ENCODE measurements at regions not wholly inside any gene's neighbourhood (a gene's known extent, or its start where the extent isn't known, plus 50 kb on each side); places are given as distances from the start of the nearest gene placed in this dataset.

- no peak for DNase-seq (ENCODE audit: low spot score)
- H3K4me3 Mint-ChIP-seq (ENCODE audit: unreplicated experiment): no peak overlapping the region
- H3K27ac Mint-ChIP-seq (ENCODE audit: unreplicated experiment): no peak overlapping the region
- peaks cover 4% of the 10 kb centered on the region for H3K9me3 Mint-ChIP-seq (ENCODE audit: low read depth)
- no peaks in the 10 kb centered on the region for H3K36me3 Mint-ChIP-seq (ENCODE audit: low read depth)
- TF ChIP-seq CTCF (IDR thresholded peaks at IDR 0.05): no peak
- H3K27me3 Mint-ChIP-seq (ENCODE audit: low read depth): no peaks in the 10 kb centered on the region
- H3K4me1 Mint-ChIP-seq (ENCODE audit: low read depth): no peaks in the 10 kb centered on the region
Measured at GRCh38 chr5:7210549-7210948, 185.4 kb upstream of the ADCY2 start.

DNA sequence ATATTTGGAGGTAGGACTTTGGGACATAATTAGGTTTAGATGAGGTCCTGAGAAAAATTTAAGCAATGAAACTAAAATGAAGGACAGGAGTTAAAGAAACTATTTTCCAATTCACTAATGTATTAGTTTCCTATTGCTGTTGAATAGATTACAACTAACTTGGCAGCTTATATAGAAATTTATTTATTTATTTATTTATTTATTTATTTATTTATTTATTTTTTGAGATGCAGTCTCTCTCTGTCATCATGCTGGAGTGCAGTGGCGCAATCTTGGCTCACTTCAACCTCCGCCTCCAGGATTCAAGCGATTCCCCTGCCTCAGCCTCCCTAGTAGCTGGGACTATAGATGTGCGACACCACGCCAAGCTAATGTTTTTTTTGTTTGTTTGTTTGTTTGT lies 182.4 kb upstream of the ADCY2 start:
- DNase-seq (ENCODE audit: low spot score): no peak
- H3K4me1 Mint-ChIP-seq (ENCODE audit: low read depth): no peaks in the 10 kb centered on the region

DNA sequence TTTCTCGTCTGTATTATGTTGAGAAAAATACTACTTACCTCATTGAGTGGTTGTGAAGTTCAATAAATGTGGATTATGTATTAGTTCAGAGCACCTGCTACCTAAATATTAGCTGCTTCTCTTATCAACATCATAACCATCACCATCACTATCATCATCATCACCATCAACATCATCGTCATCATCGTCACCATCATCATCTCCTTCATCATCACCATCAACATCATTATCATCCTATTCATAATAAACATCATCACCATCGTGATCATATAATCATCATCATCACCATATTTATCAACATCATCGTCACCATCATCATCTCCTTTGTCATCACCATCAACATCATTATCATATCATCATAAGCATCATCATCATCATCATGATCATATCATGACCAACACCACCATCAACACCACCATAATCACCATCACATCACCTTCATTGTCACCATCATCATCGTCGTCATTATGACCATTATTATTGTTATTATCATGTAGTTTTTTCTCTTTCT lies 181.0 kb upstream of the ADCY2 start:
- no peak for DNase-seq (ENCODE audit: low spot score)
- no peak overlapping the region for H3K27ac Mint-ChIP-seq (ENCODE audit: unreplicated experiment)
- H3K4me1 Mint-ChIP-seq (ENCODE audit: low read depth): no peaks in the 10 kb centered on the region
- no peak overlapping the region for H3K4me3 Mint-ChIP-seq (ENCODE audit: unreplicated experiment)
- H3K36me3 Mint-ChIP-seq (ENCODE audit: low read depth): no peaks in the 10 kb centered on the region
- TF ChIP-seq CTCF (IDR thresholded peaks at IDR 0.05): no peak
- no peaks in the 10 kb centered on the region for H3K27me3 Mint-ChIP-seq (ENCODE audit: low read depth)
- H3K9me3 Mint-ChIP-seq (ENCODE audit: low read depth): no peaks in the 10 kb centered on the region

More for the DNA sequence above, 182.4 kb upstream of the ADCY2 start:
- TF ChIP-seq CTCF (IDR thresholded peaks at IDR 0.05): no peak
- Mint-ChIP-seq H3K9me3 (ENCODE audit: low read depth) (no peaks in the 10 kb centered on the region), H3K4me3 (ENCODE audit: unreplicated experiment) (no peak overlapping the region), H3K27ac (ENCODE audit: unreplicated experiment) (no peak overlapping the region), H3K36me3 (ENCODE audit: low read depth) (no peaks in the 10 kb centered on the region), H3K27me3 (ENCODE audit: low read depth) (no peaks in the 10 kb centered on the region)

DNA sequence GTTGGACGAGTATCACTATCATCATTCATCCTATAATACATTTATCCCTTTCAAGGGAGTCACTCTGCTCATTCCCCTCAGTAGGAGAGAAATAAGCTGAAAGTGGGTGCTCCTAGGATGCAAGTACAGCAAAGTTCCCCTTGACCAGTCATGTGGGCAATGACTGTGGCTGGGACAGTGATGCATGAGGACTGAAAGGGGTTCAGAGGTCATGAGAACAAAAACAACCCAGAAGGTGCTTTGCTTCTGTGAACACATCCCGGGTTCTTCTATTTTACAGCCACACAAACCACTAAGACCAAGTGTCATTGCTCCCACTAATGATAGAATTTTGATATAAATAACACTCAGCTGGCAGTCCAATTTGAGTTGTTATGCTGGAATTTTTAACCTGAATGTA lies 177.8 kb upstream of the ADCY2 start:
- no peaks in the 10 kb centered on the region for H3K4me1 Mint-ChIP-seq (ENCODE audit: low read depth)
- H3K27ac Mint-ChIP-seq (ENCODE audit: unreplicated experiment): no peak overlapping the region
- no peak for TF ChIP-seq CTCF (IDR thresholded peaks at IDR 0.05)
- no peak for DNase-seq (ENCODE audit: low spot score)
- H3K9me3 Mint-ChIP-seq (ENCODE audit: low read depth): no peaks in the 10 kb centered on the region
- H3K4me3 Mint-ChIP-seq (ENCODE audit: unreplicated experiment): no peak overlapping the region
- no peaks in the 10 kb centered on the region for H3K36me3 Mint-ChIP-seq (ENCODE audit: low read depth)
- H3K27me3 Mint-ChIP-seq (ENCODE audit: low read depth): no peaks in the 10 kb centered on the region

- H3K27me3 Mint-ChIP-seq (ENCODE audit: low read depth): peaks cover 3% of the 10 kb centered on the region
- no peak for DNase-seq (ENCODE audit: low spot score)
- H3K4me1 Mint-ChIP-seq (ENCODE audit: low read depth): no peaks in the 10 kb centered on the region
- no peak overlapping the region for H3K4me3 Mint-ChIP-seq (ENCODE audit: unreplicated experiment)
- H3K36me3 Mint-ChIP-seq (ENCODE audit: low read depth): no peaks in the 10 kb centered on the region
- H3K27ac Mint-ChIP-seq (ENCODE audit: unreplicated experiment): no peak overlapping the region
- H3K9me3 Mint-ChIP-seq (ENCODE audit: low read depth): no peaks in the 10 kb centered on the region
- TF ChIP-seq CTCF (IDR thresholded peaks at IDR 0.05): no peak
Measured at GRCh38 chr5:7220156-7220555, 175.8 kb upstream of the ADCY2 start.
